SK-N-SH (cell line): ENCODE measurements at regions not wholly inside any gene's neighbourhood (a gene's known extent, or its start where the extent isn't known, plus 50 kb on each side); places are given as distances from the start of the nearest gene placed in this dataset.
"Not testable (repeated sequence)": the region's sequence is repeated elsewhere in the genome, so short reads cannot be mapped to it uniquely, and the experiment has no call there.

Experiments used
- CTCF ChIP-seq: fragments of 200-600 bp; sonication (generic); IDR thresholded peaks from 2 replicates; pipeline ENCODE4 v1.6.1; 2017; ENCODE audit warnings: antibody characterized with exemption, mild to moderate bottlenecking, moderate library complexity
- EP300 ChIP-seq, 2 experiments: IDR thresholded peaks; 2 replicates each; pipeline versions ENCODE4 v1.4.0 to v1.6.1; 2012; ENCODE audit warnings: borderline replicate concordance in 1 of 2, low read depth in 1 of 2, low read length in 1 of 2
- GATA2 ChIP-seq: sonication (generic); formaldehyde crosslinking; IDR thresholded peaks from 2 replicates; pipeline ENCODE4 v1.5.0; 2020; ENCODE audit warnings: mild to moderate bottlenecking, missing genetic modification reagents
- TEAD4 ChIP-seq: IDR thresholded peaks from 2 replicates; pipeline ENCODE4 v1.4.0; 2012; ENCODE audit warnings: mild to moderate bottlenecking, borderline replicate concordance; ENCODE audit not compliant: insufficient read depth

GRCh38 chr4:164262508-164262907, 491.4 kb upstream of the SMIM31 start:
- not testable (repeated sequence) for TF ChIP-seq GATA2; TEAD4; CTCF; EP300 (IDR thresholded peaks at IDR 0.05; ENCODE audit: borderline replicate concordance in 1 of 2, low read depth in 1 of 2, low read length in 1 of 2)
